ENCODE measurements at regions not wholly inside any gene's neighbourhood (a gene's known extent, or its start where the extent isn't known, plus 50 kb on each side); places are given as distances from the start of the nearest gene placed in this dataset.
"Not testable (repeated sequence)": the region's sequence is repeated elsewhere in the genome, so short reads cannot be mapped to it uniquely, and the experiment has no call there.

GRCh38 chr21:28283641-28284490, 708.8 kb downstream of the LTN1 start:
- H3K27ac ChIP-seq (ENCODE audit: low read depth, low read length) = no peak overlapping the region

GRCh38 chr21:28282833-28283232, 709.8 kb downstream of the LTN1 start:
- no peak overlapping the region for H3K4me3 ChIP-seq (ENCODE audit: low read depth in 1 of 5, low read length in 5 of 5)
- no peak overlapping the region for H3K9ac ChIP-seq (ENCODE audit: low read length in 5 of 5)
- peaks cover 0 to 17% (median 16%) of the 10 kb centered on the region in 5 donors for H3K4me1 ChIP-seq (ENCODE audit: control insufficient read depth in 5 of 5, insufficient read depth in 5 of 5, low read length in 5 of 5)
- no peaks in the 10 kb centered on the region for H3K27me3 ChIP-seq (ENCODE audit: control insufficient read depth in 5 of 5, insufficient read depth in 4 of 5, low read length in 5 of 5)
- H3K27ac ChIP-seq (ENCODE audit: low read depth, low read length) = no peak overlapping the region
- no peaks in the 10 kb centered on the region for H3K9me3 ChIP-seq (ENCODE audit: control insufficient read depth in 5 of 5, low read length in 5 of 5)
- H3K36me3 ChIP-seq (ENCODE audit: control insufficient read depth in 5 of 5, insufficient read depth in 5 of 5, low read length in 5 of 5) = no peaks in the 10 kb centered on the region

More at GRCh38 chr21:28283641-28284490, 708.8 kb downstream of the LTN1 start:
- Histone ChIP-seq H3K27me3 (ENCODE audit: control insufficient read depth in 5 of 5, insufficient read depth in 4 of 5, low read length in 5 of 5) (no peaks in the 10 kb centered on the region), H3K4me1 (ENCODE audit: control insufficient read depth in 5 of 5, insufficient read depth in 5 of 5, low read length in 5 of 5) (peaks cover 0 to 17% (median 16%) of the 10 kb centered on the region in 5 donors), H3K9ac (ENCODE audit: low read length in 5 of 5) (no peak overlapping the region), H3K36me3 (ENCODE audit: control insufficient read depth in 5 of 5, insufficient read depth in 5 of 5, low read length in 5 of 5) (no peaks in the 10 kb centered on the region), H3K4me3 (ENCODE audit: low read depth in 1 of 5, low read length in 5 of 5) (no peak overlapping the region), H3K9me3 (ENCODE audit: control insufficient read depth in 5 of 5, low read length in 5 of 5) (no peaks in the 10 kb centered on the region)

- H3K4me3 ChIP-seq (ENCODE audit: low read depth in 1 of 5, low read length in 5 of 5); H3K36me3 ChIP-seq (ENCODE audit: control insufficient read depth in 5 of 5, insufficient read depth in 5 of 5, low read length in 5 of 5); H3K9ac ChIP-seq (ENCODE audit: low read length in 5 of 5); H3K9me3 ChIP-seq (ENCODE audit: control insufficient read depth in 5 of 5, low read length in 5 of 5); H3K27ac ChIP-seq (ENCODE audit: low read depth, low read length); H3K27me3 ChIP-seq (ENCODE audit: control insufficient read depth in 5 of 5, insufficient read depth in 4 of 5, low read length in 5 of 5): not testable (repeated sequence)
- peaks cover 0 to 17% (median 16%) of the 10 kb centered on the region in 5 donors for H3K4me1 ChIP-seq (ENCODE audit: control insufficient read depth in 5 of 5, insufficient read depth in 5 of 5, low read length in 5 of 5)
These were observed 711.3 kb downstream of the LTN1 start for GRCh38 chr21:28281357-28281756.

GRCh38 chr21:28280611-28281010, 712.1 kb downstream of the LTN1 start:
- Histone ChIP-seq H3K4me3 (ENCODE audit: low read depth in 1 of 5, low read length in 5 of 5) (no peak overlapping the region), H3K4me1 (ENCODE audit: control insufficient read depth in 5 of 5, insufficient read depth in 5 of 5, low read length in 5 of 5) (peaks cover 0 to 17% (median 16%) of the 10 kb centered on the region in 5 donors), H3K36me3 (ENCODE audit: control insufficient read depth in 5 of 5, insufficient read depth in 5 of 5, low read length in 5 of 5) (no peaks in the 10 kb centered on the region), H3K9me3 (ENCODE audit: control insufficient read depth in 5 of 5, low read length in 5 of 5) (peaks cover 0 to 4% (median 2%) of the 10 kb centered on the region in 5 donors), H3K27ac (ENCODE audit: low read depth, low read length) (no peak overlapping the region), H3K27me3 (ENCODE audit: control insufficient read depth in 5 of 5, insufficient read depth in 4 of 5, low read length in 5 of 5) (no peaks in the 10 kb centered on the region), H3K9ac (ENCODE audit: low read length in 5 of 5) (no peak overlapping the region)

- Histone ChIP-seq H3K9ac (ENCODE audit: low read length in 5 of 5) (no peak overlapping the region), H3K36me3 (ENCODE audit: control insufficient read depth in 5 of 5, insufficient read depth in 5 of 5, low read length in 5 of 5) (no peaks in the 10 kb centered on the region), H3K4me1 (ENCODE audit: control insufficient read depth in 5 of 5, insufficient read depth in 5 of 5, low read length in 5 of 5) (no peaks in the 10 kb centered on the region), H3K27me3 (ENCODE audit: control insufficient read depth in 5 of 5, insufficient read depth in 4 of 5, low read length in 5 of 5) (no peaks in the 10 kb centered on the region), H3K4me3 (ENCODE audit: low read depth in 1 of 5, low read length in 5 of 5) (no peak overlapping the region), H3K27ac (ENCODE audit: low read depth, low read length) (no peak overlapping the region), H3K9me3 (ENCODE audit: control insufficient read depth in 5 of 5, low read length in 5 of 5) (peaks cover 0 to 4% (median 2%) of the 10 kb centered on the region in 5 donors)
These were observed 715.4 kb downstream of the LTN1 start for GRCh38 chr21:28277324-28277723.

- Histone ChIP-seq H3K9me3 (ENCODE audit: control insufficient read depth in 5 of 5, low read length in 5 of 5) (peaks cover 0 to 4% (median 2%) of the 10 kb centered on the region in 5 donors), H3K36me3 (ENCODE audit: control insufficient read depth in 5 of 5, insufficient read depth in 5 of 5, low read length in 5 of 5) (no peaks in the 10 kb centered on the region), H3K4me1 (ENCODE audit: control insufficient read depth in 5 of 5, insufficient read depth in 5 of 5, low read length in 5 of 5) (peaks cover 0 to 10% (median 0%) of the 10 kb centered on the region in 5 donors), H3K27ac (ENCODE audit: low read depth, low read length) (no peak overlapping the region), H3K9ac (ENCODE audit: low read length in 5 of 5) (no peak overlapping the region), H3K27me3 (ENCODE audit: control insufficient read depth in 5 of 5, insufficient read depth in 4 of 5, low read length in 5 of 5) (no peaks in the 10 kb centered on the region), H3K4me3 (ENCODE audit: low read depth in 1 of 5, low read length in 5 of 5) (no peak overlapping the region)
These were observed 720.2 kb downstream of the LTN1 start for GRCh38 chr21:28272272-28272992.

GRCh38 chr21:28269173-28269572, 723.5 kb downstream of the LTN1 start:
- H3K27me3 ChIP-seq (ENCODE audit: control insufficient read depth in 5 of 5, insufficient read depth in 4 of 5, low read length in 5 of 5) = no peaks in the 10 kb centered on the region
- no peak overlapping the region for H3K9ac ChIP-seq (ENCODE audit: low read length in 5 of 5)
- no peak overlapping the region for H3K27ac ChIP-seq (ENCODE audit: low read depth, low read length)
- peaks cover 0 to 10% (median 0%) of the 10 kb centered on the region in 5 donors for H3K4me1 ChIP-seq (ENCODE audit: control insufficient read depth in 5 of 5, insufficient read depth in 5 of 5, low read length in 5 of 5)
- no peaks in the 10 kb centered on the region for H3K36me3 ChIP-seq (ENCODE audit: control insufficient read depth in 5 of 5, insufficient read depth in 5 of 5, low read length in 5 of 5)
- no peak overlapping the region for H3K4me3 ChIP-seq (ENCODE audit: low read depth in 1 of 5, low read length in 5 of 5)
- no peaks in the 10 kb centered on the region for H3K9me3 ChIP-seq (ENCODE audit: control insufficient read depth in 5 of 5, low read length in 5 of 5)

- no peak overlapping the region for H3K27ac ChIP-seq (ENCODE audit: low read depth, low read length)
These were observed 724.0 kb downstream of the LTN1 start for GRCh38 chr21:28268685-28269084.

GRCh38 chr21:28267449-28267848, 725.2 kb downstream of the LTN1 start:
- H3K4me1 ChIP-seq (ENCODE audit: control insufficient read depth in 5 of 5, insufficient read depth in 5 of 5, low read length in 5 of 5) = peaks cover 0 to 10% (median 0%) of the 10 kb centered on the region in 5 donors
- H3K27ac ChIP-seq (ENCODE audit: low read depth, low read length) = no peak overlapping the region
- no peak overlapping the region for H3K4me3 ChIP-seq (ENCODE audit: low read depth in 1 of 5, low read length in 5 of 5)
- no peaks in the 10 kb centered on the region for H3K9me3 ChIP-seq (ENCODE audit: control insufficient read depth in 5 of 5, low read length in 5 of 5)
- no peaks in the 10 kb centered on the region for H3K36me3 ChIP-seq (ENCODE audit: control insufficient read depth in 5 of 5, insufficient read depth in 5 of 5, low read length in 5 of 5)
- no peak overlapping the region for H3K9ac ChIP-seq (ENCODE audit: low read length in 5 of 5)
- H3K27me3 ChIP-seq (ENCODE audit: control insufficient read depth in 5 of 5, insufficient read depth in 4 of 5, low read length in 5 of 5) = no peaks in the 10 kb centered on the region

More at GRCh38 chr21:28268685-28269084, 724.0 kb downstream of the LTN1 start:
- no peak overlapping the region for H3K9ac ChIP-seq (ENCODE audit: low read length in 5 of 5)
- H3K9me3 ChIP-seq (ENCODE audit: control insufficient read depth in 5 of 5, low read length in 5 of 5) = no peaks in the 10 kb centered on the region
- peaks cover 0 to 10% (median 0%) of the 10 kb centered on the region in 5 donors for H3K4me1 ChIP-seq (ENCODE audit: control insufficient read depth in 5 of 5, insufficient read depth in 5 of 5, low read length in 5 of 5)
- no peaks in the 10 kb centered on the region for H3K36me3 ChIP-seq (ENCODE audit: control insufficient read depth in 5 of 5, insufficient read depth in 5 of 5, low read length in 5 of 5)
- H3K27me3 ChIP-seq (ENCODE audit: control insufficient read depth in 5 of 5, insufficient read depth in 4 of 5, low read length in 5 of 5) = no peaks in the 10 kb centered on the region
- no peak overlapping the region for H3K4me3 ChIP-seq (ENCODE audit: low read depth in 1 of 5, low read length in 5 of 5)

- H3K9me3 ChIP-seq (ENCODE audit: control insufficient read depth in 5 of 5, low read length in 5 of 5) = no peaks in the 10 kb centered on the region
- H3K27ac ChIP-seq (ENCODE audit: low read depth, low read length) = no peak overlapping the region
- H3K36me3 ChIP-seq (ENCODE audit: control insufficient read depth in 5 of 5, insufficient read depth in 5 of 5, low read length in 5 of 5) = no peaks in the 10 kb centered on the region
- no peaks in the 10 kb centered on the region for H3K27me3 ChIP-seq (ENCODE audit: control insufficient read depth in 5 of 5, insufficient read depth in 4 of 5, low read length in 5 of 5)
- H3K4me3 ChIP-seq (ENCODE audit: low read depth in 1 of 5, low read length in 5 of 5) = no peak overlapping the region
- H3K9ac ChIP-seq (ENCODE audit: low read length in 5 of 5) = no peak overlapping the region
- H3K4me1 ChIP-seq (ENCODE audit: control insufficient read depth in 5 of 5, insufficient read depth in 5 of 5, low read length in 5 of 5) = peaks cover 0 to 10% (median 0%) of the 10 kb centered on the region in 5 donors
These were observed 726.6 kb downstream of the LTN1 start for GRCh38 chr21:28266061-28266460.

All from subcutaneous abdominal adipose tissue (tissue), 5 donors.